GM10266 (cell line): ENCODE measurements at regions not wholly inside any gene's neighbourhood (a gene's known extent, or its start where the extent isn't known, plus 50 kb on each side); places are given as distances from the start of the nearest gene placed in this dataset.
"Not testable (repeated sequence)": the region's sequence is repeated elsewhere in the genome, so short reads cannot be mapped to it uniquely, and the experiment has no call there.

Experiments
- DNase-seq: peaks from one replicate; pipeline ENCODE4 v3.0.0; 2012; ENCODE audit errors: extremely low spot score
- TF ChIP-seq, protein P1 (sequence below): IDR thresholded peaks from 2 replicates; pipeline ENCODE4 v1.5.1; 2012; ENCODE audit warnings: mild to moderate bottlenecking, low read depth; ENCODE audit not compliant: control insufficient read depth, insufficient read depth; ENCODE audit errors: missing control alignments

DNA sequence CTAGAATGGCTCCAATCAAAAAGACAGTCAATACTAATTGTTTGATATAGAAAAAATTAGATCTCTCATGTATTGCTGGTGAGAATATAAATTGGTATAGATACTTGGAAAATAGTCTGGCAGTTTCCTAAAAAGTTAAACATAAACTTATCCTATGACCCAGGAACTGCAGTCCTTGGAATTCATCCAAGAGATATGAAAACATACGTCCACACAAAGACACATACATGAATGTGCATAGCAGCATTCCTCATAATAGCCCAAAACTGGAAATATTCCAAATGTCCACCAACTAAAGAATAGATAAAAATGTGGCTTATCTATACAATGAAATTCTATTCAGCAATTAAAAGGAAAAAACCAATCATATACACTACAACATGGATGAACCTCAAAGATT lies 128.4 kb downstream of the ZFAND4 start:
- TF ChIP-seq, protein P1, sequence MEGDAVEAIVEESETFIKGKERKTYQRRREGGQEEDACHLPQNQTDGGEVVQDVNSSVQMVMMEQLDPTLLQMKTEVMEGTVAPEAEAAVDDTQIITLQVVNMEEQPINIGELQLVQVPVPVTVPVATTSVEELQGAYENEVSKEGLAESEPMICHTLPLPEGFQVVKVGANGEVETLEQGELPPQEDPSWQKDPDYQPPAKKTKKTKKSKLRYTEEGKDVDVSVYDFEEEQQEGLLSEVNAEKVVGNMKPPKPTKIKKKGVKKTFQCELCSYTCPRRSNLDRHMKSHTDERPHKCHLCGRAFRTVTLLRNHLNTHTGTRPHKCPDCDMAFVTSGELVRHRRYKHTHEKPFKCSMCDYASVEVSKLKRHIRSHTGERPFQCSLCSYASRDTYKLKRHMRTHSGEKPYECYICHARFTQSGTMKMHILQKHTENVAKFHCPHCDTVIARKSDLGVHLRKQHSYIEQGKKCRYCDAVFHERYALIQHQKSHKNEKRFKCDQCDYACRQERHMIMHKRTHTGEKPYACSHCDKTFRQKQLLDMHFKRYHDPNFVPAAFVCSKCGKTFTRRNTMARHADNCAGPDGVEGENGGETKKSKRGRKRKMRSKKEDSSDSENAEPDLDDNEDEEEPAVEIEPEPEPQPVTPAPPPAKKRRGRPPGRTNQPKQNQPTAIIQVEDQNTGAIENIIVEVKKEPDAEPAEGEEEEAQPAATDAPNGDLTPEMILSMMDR: no peak
- DNase-seq: no peak

DNA sequence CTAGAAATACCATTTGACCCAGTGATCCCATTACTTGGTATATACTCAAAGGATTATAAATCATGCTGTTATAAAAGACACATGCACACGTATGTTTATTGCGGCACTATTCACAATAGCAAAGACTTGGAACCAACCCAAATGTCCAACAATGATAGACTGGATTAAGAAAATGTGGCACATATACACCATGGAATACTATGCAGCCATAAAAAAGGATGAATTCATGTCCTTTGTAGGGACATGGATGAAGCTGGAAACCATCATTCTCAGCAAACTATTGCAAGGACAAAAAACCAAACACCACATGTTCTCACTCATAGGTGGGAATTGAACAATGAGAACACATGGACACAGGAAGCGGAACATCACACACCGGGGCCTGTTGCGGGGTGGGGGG lies 131.5 kb downstream of the ZFAND4 start:
- not testable (repeated sequence) for DNase-seq

DNA sequence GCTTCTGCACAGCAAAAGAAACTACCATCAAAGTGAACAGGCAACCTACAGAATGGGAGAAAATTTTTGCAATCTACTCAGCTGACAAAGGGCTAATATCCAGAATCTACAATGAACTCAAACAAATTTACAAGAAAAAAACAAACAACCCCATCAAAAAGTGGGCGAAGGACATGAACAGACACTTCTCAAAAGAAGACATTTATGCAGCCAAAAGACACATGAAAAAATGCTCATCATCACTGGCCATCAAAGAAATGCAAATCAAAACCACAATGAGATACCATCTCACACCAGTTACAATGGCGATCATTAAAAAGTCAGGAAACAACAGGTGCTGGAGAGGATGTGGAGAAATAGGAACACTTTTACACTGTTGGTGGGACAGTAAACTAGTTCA lies 132.0 kb downstream of the ZFAND4 start:
- DNase-seq: not testable (repeated sequence)

DNA sequence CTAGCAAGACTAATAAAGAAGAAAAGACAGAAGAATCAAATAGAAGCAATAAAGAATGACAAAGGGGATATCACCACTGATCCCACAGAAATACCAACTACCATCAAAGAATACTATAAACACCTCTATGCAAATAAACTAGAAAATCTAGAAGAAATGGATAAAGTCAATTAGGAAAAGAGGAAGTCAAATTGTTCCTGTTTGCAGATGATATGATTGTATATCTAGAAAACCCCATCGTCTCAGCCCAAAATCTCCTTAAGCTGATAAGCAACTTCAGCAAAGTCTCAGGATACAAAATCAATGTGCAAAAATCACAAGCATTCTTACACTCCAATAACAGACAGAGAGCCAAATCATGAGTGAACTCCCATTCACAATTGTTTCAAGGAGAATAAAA lies 133.0 kb downstream of the ZFAND4 start:
- not testable (repeated sequence) for DNase-seq

DNA sequence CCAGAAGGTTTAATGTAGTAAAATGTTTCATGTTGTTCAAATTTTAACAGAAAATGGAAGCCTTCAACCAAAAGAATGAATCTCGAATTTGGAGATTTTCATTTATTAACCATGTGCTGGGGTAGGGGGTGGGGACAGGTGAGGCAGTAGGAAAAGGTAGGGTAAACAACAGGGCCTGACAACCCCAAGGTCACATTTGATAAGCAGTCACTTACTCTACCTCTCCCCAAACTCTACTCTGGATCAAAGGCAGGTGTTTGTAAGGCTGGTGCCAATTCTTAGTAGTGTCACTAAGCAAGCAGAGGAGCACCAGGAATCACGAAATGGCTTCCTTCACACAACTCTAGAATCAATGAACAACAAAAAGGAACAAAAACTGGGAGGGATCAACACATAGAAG lies 138.0 kb downstream of the ZFAND4 start:
- TF ChIP-seq, protein P1: no peak
- no peak for DNase-seq

DNA sequence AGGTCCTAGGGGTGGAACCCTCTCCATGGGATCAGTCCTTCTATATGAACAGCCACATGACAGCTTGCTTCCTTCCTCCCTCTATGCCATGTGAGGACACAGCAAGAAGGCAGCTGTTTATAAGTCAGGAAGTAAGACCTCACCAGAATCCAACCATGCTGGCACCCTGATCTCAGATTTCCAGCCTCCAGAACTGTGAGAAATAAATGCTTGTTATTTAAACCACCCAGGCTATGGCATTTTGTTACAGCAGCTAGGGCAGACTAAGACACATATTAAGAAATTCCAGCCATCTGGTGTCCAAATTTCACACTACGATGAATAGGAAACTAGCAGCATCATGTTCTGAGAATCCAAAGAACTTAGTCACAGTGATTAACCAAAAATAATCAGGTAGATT lies 140.1 kb downstream of the ZFAND4 start:
- no peak for DNase-seq
- TF ChIP-seq, protein P1: no peak

DNA sequence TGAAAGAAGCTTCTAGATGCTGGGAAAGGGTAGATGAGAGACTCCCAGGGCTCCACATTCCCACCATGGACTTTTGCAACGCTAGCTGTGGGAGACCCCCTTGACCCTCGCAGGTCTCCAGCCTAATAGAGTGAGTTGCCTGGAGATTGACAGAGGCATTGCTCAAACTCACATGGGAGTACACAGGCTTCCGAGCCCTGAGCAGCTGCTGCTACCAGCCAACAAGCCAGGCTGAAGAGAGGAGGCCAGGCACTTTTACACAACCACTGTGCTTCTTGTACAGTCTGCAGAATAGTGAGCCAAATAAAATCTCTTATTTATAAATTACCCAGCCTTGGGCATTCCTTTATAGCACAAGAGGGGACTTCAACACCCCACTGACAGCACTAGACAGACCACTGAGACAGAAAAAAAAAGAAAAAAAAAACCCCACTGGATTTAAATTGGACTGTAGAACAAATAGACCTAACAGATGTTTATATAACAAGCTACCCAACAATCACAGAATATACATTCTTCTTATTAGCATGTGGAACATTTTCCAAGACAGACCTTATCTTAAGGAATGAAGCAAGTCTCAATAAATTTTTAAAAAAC lies 146.2 kb downstream of the ZFAND4 start:
- TF ChIP-seq, protein P1: no peak
- no peak for DNase-seq

DNA sequence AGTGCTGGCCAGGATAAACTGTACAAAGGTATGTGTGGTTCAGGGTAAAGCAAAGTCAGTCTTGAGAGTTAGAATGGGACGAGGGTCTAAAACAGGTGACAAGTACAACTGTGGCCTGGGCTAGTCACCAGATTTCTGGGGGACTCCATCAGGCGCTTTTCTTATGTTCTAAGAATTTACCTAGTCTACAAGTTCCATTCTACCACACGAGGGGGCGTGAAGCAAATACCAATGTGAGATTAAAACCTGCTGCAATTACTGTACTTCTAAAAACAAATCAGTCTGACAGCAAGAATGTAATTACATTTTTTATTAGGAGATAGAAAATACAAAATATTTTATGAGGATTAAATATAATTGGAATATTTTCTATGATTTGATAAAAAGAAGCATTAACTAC lies 146.5 kb downstream of the ALOX5 start:
- TF ChIP-seq, protein P1: no peak
- no peak for DNase-seq

DNA sequence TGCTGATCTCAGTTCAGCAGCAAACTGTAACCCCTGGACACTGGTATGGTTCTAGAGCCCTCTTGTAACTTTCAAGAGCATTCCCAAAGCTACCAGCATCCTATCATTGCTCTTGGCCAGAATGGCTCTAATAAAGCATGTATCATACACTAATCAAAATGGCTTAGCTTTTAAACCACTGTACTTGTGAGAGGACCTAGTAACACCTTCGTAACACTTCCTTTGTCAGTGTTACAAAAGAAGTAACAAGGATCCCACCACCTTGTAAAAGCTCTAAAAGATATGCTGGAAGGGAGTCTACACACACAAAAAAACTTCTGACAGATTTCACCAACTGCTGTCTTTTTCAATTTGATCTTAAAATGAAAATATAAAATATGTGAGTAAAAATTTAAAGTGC lies 144.7 kb downstream of the ALOX5 start:
- TF ChIP-seq, protein P1: no peak
- DNase-seq: no peak
